Activated T-cell treated with anti-CD3 and anti-CD28 coated beads, Interleukin-2, amount 50 U/mL, for 48 hours (primary cell): ENCODE measurements at regions not wholly inside any gene's neighbourhood (a gene's known extent, or its start where the extent isn't known, plus 50 kb on each side); places are given as distances from the start of the nearest gene placed in this dataset.

Experiments used
- DNase-seq, 2 experiments: peaks; one replicate each; pipeline ENCODE4 v3.0.0-alpha.2; 2020

DNA sequence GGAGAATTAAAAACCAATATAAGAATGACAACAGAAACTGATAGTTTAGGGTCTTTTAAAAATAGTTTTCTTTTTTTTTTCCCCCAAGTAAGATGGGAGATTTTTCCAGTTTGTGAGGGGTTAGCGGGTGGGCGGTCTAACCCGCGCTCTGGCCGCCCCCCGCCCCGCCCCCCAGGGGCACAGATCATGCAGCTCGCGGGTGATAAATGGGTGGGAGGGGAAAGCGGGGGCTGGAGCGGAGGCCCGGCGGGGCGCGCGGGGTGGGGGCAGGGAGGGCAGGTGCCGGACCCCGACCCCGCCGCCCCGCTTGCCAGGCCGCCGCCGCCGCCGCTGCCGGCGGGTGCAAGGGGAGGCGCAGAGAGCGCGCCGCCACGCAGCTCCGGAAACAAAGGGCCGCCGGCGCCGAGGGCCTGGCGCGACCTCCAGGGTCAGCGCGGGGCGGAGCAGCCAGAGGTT lies 60.1 kb upstream of the GSE1 start:
- DNase-seq: no peak

DNA sequence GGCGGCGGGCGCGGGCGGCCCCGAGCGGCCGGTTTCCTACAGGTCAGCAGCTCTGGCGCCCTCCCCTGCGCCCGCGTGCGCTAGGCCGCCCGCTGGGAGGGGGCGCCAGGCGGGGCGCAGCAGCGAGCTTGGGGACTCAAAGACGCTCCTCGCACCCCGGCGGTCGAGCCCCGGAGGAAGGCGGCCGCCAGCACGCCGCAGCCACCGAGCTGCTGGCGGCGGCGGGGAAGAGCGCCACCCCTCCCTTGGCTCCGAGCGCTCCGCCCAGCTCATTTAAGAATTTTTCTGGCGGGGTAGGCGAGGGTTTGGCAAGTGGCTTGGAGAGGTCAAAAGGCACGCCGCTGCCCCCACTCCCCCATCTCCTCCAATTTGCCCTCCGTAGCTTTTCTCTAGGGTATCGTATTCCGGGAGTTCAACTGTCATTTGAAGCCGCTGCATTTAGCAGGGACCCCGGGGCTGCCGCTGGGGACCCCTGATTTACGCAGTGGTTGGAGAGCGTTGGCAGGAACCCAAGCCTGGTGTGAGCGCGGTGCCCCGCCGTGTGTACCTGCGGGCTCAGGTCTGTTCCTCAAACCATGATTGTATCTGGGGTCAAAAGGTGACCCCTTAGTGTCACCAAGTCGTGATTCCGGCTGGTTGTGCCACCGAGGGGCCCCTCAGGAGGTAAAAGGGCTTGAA lies 59.5 kb upstream of the GSE1 start:
- DNase-seq: peak in 1 of 2 experiments; percentile 66

DNA sequence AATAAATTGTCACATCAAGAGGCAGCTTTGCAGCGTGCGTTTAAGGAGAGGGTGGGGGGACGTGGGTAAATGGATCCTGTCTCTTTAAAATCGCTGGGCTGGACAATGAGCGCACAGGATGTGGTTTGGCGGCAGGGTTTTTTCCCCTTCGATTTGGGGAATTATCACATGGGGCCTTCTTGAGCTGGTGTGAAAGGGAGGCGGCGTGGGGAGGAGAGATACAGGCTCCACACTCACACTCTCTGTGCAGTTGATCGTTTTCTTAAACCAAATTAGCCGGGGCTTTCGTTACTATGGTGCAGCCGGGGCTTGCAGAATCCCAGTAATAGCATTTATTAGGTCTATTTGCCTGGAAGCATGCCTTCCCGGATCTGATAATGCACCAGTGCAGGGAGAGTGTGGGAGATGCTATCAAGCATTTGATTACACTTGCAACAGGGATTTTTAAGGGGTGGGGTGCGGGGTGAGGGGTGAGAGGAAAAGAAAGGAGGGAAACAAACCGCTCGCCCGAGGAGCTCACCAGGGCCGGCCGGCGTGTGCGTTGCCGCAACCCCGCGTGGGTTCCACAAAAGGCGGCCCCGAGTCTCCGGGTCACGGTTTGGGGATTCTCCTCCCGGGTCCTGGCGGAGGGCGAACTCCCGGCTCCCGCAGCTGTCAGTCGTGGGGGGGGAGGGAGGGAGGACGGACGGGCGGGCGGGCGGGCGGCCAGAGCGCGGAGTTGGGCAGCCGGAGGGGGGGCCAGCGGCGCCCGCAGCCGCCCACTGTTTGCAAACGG lies 58.8 kb upstream of the GSE1 start:
- peak; percentile 82 to 83 for DNase-seq

DNA sequence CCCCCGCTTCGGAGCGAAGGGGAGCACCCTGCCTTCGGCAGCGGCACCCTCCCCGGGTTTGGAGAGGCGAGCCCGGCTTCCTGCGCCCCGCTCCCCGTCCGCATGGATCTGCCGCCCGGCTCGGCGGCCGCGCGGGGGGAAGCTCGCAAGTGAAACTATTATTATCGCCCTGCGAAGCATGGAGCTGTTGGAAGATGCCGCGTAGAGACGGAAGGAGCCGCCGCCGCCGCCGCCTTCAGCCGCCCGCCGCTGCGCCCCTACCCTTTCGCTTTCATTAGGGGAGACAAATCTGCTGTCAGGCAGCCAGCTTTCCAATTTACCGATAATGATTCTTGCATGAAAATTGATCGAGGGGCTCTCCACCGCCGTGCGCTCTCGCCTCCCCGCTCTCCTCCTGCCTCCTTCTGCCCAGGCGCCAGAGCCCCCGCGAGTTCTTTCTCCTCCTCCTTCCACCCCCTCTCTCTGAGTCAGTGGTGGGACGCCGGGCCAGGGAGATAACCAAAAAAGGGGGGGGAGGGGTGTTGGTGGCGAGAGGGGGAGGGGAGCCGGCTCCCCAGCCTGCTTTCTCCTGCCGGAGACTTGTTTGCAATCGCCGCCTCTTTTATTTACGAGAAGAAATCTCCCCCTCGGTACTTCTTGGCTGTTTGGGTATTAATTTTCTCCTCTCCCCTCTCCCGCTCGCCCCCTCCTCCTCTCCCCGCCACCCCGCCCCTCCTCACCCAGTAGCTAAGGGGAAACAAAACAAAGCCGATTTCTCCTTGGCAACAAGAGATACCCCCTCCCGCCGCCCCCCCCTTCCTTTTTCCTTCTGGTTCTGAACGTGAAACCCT lies 58.0 kb upstream of the GSE1 start:
- DNase-seq: peak; percentile 74 to 78

DNA sequence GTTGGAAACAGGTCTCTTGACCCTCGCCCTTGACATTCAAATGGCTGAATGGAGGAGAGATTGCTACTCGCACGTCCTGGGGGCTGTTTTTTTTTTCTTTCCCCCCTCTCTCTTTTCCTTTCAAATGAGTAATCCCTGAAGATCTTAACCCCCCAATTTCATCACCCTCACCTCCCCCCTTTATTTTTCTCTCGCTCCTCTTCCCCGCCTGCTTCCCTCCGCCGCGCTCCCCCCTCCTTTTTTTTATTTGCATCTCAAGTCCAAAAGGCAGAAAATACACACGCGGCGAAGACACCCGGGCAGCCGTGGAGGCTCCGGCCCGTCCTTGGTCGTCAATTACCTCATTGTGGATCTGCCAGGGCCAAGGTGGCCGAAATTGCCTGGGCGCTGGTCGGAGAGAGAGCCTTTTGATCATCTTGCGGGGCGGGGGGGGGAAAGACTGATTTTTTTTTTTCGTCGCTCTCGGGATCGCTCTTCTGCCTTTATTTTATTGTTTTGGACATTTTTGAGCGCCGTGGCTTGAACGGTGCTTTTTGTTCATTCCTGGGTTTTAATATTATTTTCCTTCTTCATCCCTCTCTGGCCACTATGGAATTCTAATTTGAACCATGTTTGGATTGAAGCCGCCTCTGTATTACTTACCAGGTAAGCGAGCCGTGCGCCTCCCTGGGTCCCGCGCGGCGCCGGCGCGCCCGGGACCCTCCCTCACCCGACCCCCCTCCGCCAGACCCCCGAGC lies 57.2 kb upstream of the GSE1 start:
- no peak for DNase-seq

DNA sequence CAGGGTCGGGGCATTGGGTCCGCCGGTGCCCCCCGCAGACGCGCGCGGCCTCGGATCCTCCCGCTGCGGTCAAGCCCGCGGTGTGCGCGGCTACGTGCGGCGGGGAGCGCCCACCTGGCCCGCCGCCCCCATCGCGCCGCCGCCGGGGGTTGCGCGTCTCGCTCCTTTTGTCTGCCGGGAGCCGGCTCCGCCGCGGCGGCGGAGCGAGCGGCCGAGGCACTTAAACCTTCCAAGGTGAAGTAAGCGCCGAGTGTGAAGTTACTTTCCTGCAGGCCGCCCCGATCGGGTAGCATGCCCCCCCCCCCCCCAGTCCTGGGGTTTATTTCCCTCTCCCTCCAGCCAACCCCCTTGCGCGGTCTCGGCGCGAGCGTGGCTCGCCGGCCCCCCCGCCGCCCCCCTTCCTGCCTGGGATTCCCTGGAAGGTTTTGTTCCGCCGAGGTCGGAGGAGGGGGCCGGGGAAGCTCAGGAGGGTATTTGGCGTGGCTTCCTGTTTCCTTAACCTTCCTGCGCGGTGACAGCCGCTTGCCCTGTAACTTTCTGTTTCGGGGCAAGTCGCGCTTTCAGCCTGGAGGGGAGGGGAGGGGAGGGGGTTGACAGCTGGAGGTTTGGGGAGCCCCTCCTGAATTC lies 56.6 kb upstream of the GSE1 start:
- peak; percentile 70 to 73 for DNase-seq

DNA sequence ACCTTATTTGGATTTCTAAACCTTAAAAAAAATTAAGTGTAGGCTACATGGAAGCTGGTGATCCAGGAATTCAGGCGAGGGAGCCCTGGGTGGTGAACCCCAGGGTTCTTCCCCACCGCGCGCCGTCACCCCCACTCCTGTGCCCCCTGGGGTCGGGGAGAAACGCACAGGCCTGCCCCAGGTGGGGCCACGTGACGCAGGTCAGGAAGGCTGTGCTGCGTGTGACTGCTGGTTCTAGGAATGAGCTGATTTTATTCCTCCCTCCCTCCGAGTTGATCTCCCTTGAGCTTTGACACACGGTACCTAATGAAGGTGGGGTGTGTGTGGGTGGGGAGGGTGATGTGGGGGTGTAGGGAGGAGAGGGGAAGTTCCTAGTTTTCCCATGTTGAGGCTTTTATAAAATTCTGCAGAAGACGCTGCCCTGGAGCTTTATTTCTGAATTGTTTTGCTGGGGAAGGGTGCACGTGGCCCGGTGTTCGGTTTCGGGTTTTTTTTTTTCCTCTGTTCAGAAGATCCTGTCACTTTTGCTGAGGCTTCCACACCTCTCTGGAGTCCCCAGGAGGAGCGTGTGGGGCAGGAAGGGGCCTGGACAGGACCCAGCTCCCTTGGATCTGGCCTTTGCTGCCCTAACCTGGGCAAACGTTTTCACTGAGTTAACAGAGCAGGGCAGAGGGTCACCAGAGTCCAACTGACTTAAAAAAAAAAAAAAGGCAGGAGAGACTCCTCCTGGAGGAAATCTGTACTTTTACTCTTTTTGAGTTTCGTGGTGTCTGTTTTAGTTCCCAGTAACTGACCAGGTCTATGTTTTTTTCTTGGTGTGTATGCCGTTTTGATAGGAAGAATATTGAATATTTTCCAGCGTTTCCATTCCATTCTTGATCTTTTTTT lies 55.8 kb upstream of the GSE1 start:
- peak in 1 of 2 experiments; percentile 51 for DNase-seq

DNA sequence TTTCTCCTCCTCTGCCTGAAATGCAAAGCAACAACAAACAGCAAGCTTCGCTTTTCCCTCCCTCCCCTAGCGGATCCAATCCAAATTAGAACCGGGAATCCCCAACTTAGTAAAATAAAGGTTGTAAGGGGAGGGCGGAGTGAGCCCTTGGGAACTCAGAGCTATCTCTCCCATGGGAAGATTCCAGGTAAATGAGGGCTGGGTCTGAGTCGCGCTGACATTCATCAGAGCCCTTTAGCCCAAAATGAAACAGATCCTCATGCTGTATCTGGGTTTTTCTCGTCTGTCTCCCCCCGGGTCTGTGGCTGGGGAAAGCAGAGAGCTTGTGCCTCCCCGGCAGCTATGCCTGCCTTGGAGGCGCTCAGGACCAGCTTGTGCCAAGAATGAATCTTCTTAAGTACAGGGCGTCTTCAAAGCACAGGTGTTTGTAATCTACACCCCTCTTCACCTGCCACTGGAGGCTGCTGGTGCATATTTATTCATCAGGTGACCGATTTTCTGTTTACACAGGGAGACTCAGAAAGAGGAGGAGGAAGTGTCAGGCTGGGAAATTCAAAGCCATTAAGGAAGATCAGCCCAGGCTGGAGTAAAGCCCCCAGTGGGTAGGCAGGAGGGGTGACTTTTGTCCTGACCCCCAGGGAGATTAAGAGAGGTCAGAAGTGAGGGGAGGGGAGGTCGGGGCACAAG lies 55.0 kb upstream of the GSE1 start:
- DNase-seq: no peak

DNA sequence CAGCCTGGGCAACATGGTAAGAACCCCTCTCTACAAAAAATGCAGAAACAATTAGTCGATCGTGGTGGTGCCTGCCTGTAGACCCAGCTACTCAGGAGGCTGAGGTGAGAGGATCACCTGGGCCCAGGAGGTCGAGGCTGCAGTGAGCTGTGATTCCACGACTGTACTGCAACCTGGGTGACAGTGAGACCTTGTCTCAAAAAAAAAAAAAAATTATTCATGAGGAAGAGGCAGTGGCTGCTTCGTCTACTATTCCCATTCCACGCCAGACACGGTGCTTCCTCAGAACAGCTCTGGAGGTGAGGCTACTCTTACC lies 52.2 kb upstream of the GSE1 start:
- no peak for DNase-seq

DNA sequence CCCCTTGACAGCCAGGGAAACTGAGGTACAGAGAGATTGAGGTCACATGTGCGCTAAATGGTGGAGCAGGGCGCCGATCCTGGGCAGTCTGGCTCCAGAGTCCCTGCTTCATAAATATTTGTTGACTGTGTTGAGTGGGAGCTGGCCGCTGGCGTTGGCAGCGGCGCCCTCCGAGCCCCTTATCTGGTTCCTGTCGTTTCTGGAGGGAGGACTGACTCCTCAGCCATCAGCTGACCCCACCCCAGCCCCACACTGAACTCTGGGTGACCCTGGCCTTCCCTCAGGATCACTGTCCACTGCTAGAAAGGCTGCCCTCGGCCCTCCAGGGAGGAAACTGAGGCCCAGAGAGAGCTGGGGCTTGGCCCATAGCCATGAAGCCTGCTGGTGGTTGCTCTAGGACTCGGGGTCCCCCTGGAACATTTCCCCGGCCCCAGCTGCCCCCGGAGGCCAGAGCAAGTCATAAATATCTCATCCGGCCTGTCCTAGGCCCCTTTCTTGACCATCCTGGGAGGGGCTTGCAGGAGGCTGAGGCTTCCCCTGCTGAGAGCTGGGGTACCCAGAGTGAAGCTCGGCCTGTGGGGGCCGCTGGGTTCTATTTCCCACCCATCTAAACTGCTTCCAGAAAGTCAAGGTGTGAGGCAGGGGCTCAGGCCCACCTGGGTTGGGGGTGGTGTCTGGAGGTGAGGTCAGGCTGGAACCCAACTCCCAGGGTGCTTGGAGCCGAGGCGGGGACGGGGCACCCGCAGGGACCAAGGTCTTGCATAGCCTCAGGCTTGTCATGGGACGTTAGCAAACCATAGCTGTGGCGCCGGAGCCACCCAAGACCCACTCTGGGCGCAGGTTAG lies 51.7 kb upstream of the GSE1 start:
- no peak for DNase-seq

DNA sequence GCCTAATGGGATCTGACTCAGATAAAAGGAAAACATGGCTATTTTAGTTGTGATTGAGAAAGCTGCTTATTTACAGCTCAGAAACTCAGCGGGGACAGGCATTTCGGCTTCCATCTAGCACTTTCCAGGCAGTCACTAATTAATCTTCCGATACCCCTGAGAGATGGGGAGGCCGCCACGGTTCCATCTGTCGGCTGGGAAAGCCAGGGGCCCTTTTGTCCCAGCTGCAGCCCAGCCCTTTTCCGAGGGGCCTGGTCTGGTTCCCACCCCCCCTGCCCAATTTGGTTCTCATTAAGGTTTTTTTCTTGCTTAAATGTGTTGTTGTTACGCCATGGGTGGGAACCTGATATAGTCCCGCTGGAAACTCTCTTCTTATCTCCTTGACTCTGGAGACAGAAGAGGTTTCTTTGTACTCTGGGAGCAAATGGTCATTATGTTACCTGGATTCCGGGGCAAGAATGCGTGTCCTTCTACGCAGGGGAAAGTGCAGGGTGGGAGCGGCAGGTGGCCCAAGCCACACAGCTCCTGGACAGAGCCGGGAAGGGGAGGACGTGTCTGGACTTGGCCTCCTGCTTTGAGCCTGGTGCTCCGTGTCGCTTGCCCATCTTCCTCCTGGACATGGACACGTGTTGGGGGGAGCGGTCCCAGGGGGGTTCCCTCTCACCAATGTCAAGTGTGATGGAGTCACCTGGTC lies 50.9 kb upstream of the GSE1 start:
- no peak for DNase-seq

DNA sequence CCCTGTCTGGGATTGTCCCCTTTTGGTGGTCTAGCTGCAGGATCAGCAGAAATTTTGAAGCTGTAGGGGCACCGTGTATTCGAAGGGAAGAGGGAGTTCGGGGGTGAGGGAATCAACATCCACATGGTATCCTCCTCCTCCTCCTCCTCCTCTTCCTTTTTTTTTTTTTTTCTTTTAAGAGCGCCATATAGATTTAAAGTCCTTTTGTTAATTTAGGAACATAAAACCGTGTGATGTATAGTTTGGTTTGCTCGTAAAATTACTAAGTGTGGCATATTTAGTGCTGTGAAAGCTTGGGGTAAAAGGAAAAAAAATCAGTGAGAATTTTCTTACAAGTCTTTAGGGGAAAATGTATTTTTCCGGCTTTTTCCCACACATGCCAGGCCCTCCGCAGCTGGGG lies 50.1 kb upstream of the GSE1 start:
- no peak for DNase-seq
